GM12891 (cell line): ENCODE measurements at regions not wholly inside any gene's neighbourhood (a gene's known extent, or its start where the extent isn't known, plus 50 kb on each side); places are given as distances from the start of the nearest gene placed in this dataset.

Experiments used
- DNase-seq: peaks from one replicate; pipeline ENCODE4 v3.0.0; 2011; ENCODE audit warnings: low spot score; ENCODE audit not compliant: insufficient read length
- FAIRE-seq: peaks from 2 replicates; lab custom pipeline; 2011; peaks lifted over from hg19 to GRCh38; lab: Jason Lieb, UNC
- PAX5 ChIP-seq: IDR thresholded peaks from 2 replicates; pipeline ENCODE4 v1.6.1; 2011; ENCODE audit warnings: low read length, moderate library complexity, mild to moderate bottlenecking; ENCODE audit not compliant: insufficient read depth, severe bottlenecking
- POLR2A ChIP-seq: IDR thresholded peaks from 2 replicates; pipeline ENCODE4 v1.6.1; 2011; ENCODE audit warnings: low read depth, low read length, control low read depth
- POLR2AphosphoS5 ChIP-seq: IDR thresholded peaks from 2 replicates; pipeline ENCODE4 v1.6.1; 2011; ENCODE audit warnings: low read depth, low read length, control low read depth
- POU2F2 ChIP-seq: IDR thresholded peaks from 2 replicates; pipeline ENCODE4 v1.6.1; 2011; ENCODE audit warnings: low read depth, mild to moderate bottlenecking, control low read depth, low read length, moderate library complexity
- SPI1 ChIP-seq: IDR thresholded peaks from 2 replicates; pipeline ENCODE4 v1.6.1; 2011; ENCODE audit warnings: low read depth, low read length, control low read depth
- TAF1 ChIP-seq: IDR thresholded peaks from 2 replicates; pipeline ENCODE4 v1.6.1; 2011; ENCODE audit warnings: low read depth, low read length, control low read depth

- FAIRE-seq = no peak
- TF ChIP-seq POU2F2 = no peak
- no peak for TF ChIP-seq SPI1
- TF ChIP-seq TAF1 = no peak
- no peak for TF ChIP-seq PAX5
- TF ChIP-seq POLR2A = no peak
- no peak for TF ChIP-seq POLR2AphosphoS5
- DNase-seq = no peak
Observed at GRCh38 chr4:96248225-96248624, 408.3 kb downstream of the PDHA2 start.

GRCh38 chr4:96260064-96260682 is 420.3 kb downstream of the PDHA2 start:
- DNase-seq (no peak), FAIRE-seq (no peak)
- TF ChIP-seq TAF1 (no peak), SPI1 (no peak), POU2F2 (no peak), PAX5 (no peak), POLR2A (no peak), POLR2AphosphoS5 (no peak)

DNA sequence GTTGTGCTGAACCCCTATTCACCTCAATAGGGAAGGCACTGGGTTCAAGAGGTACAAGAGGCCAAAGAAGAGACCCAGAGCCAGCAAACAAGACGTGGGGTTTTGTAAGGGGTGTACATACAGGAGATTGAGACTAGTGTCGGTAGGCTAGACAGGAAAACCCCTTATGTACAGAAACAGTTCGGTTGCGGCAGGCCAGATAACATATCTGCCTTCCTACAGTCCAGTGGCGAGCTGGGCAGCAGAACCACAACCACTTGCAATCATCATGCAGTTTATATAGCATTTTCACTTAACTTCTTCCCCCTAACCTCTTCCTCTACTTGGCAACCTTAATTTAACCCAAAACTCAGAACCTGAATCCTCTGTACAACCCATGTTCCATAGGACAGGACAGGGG is 422.2 kb downstream of the PDHA2 start:
- DNase-seq (no peak), FAIRE-seq (no peak)
- TF ChIP-seq PAX5 = no peak
- TF ChIP-seq POLR2A = no peak
- TF ChIP-seq POU2F2 = no peak
- no peak for TF ChIP-seq SPI1
- TF ChIP-seq TAF1 = no peak
- no peak for TF ChIP-seq POLR2AphosphoS5

GRCh38 chr4:96263291-96263690 is 423.4 kb downstream of the PDHA2 start:
- DNase-seq (no peak), FAIRE-seq (no peak)
- TF ChIP-seq SPI1 (no peak), POLR2A (no peak), TAF1 (no peak), POU2F2 (no peak), POLR2AphosphoS5 (no peak), PAX5 (no peak)

- no peak for FAIRE-seq
- no peak for TF ChIP-seq POLR2AphosphoS5
- TF ChIP-seq TAF1 = no peak
- no peak for TF ChIP-seq PAX5
- no peak for TF ChIP-seq SPI1
- DNase-seq = no peak
Observed at GRCh38 chr4:96264941-96265463, 425.1 kb downstream of the PDHA2 start.

GRCh38 chr4:96293806-96294205 is 453.9 kb downstream of the PDHA2 start:
- FAIRE-seq (no peak), DNase-seq (no peak)
- TF ChIP-seq POU2F2 (no peak), SPI1 (no peak)

- FAIRE-seq = no peak
- TF ChIP-seq SPI1 = no peak
- no peak for TF ChIP-seq PAX5
- TF ChIP-seq POLR2A = no peak
- no peak for TF ChIP-seq POLR2AphosphoS5
- TF ChIP-seq POU2F2 = no peak
- no peak for TF ChIP-seq TAF1
Observed at GRCh38 chr4:96295143-96295741, 455.3 kb downstream of the PDHA2 start.

DNA sequence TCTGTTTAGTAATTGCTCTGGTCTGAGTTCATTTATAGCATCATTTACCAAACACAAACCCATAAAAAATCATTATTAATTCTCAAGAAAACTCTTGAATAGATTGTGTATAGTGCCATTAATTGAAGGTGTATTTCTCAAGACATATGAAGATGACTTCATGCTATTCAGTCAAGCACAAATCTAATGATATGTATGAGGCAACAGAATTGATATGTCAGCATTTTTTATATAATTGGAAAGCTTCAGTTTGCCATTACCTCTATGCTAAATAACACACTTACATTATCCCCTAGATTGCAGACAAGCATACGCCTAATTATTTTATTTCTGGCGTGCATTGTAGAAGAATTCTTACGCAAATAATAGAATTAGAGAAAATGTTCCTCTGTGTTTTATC is 461.8 kb downstream of the PDHA2 start:
- no peak for TF ChIP-seq SPI1
- TF ChIP-seq TAF1 = no peak
- no peak for TF ChIP-seq POU2F2
- no peak for TF ChIP-seq POLR2A
- no peak for TF ChIP-seq POLR2AphosphoS5
- TF ChIP-seq PAX5 = no peak
- no peak for DNase-seq
- no peak for FAIRE-seq

More at GRCh38 chr4:96295143-96295741, 455.3 kb downstream of the PDHA2 start:
- no peak for DNase-seq

DNA sequence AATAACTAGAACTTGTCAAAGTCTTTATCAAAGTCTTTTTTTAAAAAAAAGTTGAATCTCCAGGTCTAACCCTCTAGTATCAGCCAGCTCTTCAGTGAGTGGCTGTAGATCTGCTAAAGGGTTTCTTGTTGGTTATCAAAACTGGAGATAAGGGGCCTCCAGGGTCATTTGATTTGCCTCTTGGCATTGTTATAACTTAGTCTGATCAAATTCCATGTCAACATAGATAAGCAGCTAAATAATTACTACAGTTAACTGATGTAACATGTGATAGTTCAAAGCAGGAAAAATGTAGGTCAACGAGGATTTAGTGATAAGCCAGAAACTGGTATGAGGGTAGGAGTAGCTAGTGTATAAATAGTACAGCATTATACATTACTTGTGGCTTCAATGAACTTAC is 465.1 kb downstream of the PDHA2 start:
- no peak for FAIRE-seq

More for the DNA sequence above, 465.1 kb downstream of the PDHA2 start:
- TF ChIP-seq PAX5 (no peak), SPI1 (no peak), POU2F2 (no peak), POLR2A (no peak), TAF1 (no peak), POLR2AphosphoS5 (no peak)
- DNase-seq = no peak
